ENCODE measurements at regions not wholly inside any gene's neighbourhood (a gene's known extent, or its start where the extent isn't known, plus 50 kb on each side); places are given as distances from the start of the nearest gene placed in this dataset.

DNA sequence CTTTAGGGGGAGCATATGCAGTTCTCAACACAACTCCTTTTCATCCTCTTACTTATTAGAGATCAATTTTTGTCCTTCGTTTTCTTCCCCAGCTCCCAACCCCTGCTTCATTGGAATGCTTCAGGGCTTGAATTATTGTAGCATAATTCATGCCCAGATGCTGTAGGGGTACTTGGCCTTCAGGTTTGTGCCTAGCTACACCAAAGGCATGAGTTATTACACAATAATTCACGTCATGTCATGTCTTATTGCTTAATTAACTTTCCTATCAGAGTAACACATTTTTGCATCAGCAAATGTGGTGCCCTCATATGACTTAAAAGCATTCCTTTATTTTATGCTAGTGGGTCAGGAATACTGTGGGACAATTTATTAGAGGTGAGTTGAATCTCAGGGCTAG lies 507.2 kb downstream of the NFIB start:
- TF ChIP-seq, protein P1, sequence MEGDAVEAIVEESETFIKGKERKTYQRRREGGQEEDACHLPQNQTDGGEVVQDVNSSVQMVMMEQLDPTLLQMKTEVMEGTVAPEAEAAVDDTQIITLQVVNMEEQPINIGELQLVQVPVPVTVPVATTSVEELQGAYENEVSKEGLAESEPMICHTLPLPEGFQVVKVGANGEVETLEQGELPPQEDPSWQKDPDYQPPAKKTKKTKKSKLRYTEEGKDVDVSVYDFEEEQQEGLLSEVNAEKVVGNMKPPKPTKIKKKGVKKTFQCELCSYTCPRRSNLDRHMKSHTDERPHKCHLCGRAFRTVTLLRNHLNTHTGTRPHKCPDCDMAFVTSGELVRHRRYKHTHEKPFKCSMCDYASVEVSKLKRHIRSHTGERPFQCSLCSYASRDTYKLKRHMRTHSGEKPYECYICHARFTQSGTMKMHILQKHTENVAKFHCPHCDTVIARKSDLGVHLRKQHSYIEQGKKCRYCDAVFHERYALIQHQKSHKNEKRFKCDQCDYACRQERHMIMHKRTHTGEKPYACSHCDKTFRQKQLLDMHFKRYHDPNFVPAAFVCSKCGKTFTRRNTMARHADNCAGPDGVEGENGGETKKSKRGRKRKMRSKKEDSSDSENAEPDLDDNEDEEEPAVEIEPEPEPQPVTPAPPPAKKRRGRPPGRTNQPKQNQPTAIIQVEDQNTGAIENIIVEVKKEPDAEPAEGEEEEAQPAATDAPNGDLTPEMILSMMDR (conservative IDR thresholded peaks at IDR 0.05; ENCODE audit: low read depth in 2 of 2), result no peak
- TF ChIP-seq EZH2phosphoT487 (IDR thresholded peaks at IDR 0.05; ENCODE audit: unreplicated experiment) (no peak), POLR2AphosphoS5 (IDR thresholded peaks at IDR 0.05; ENCODE audit: low read depth) (no peak), EZH2 (IDR thresholded peaks at IDR 0.05; ENCODE audit: low read depth, unreplicated experiment) (no peak), NANOG (IDR thresholded peaks at IDR 0.05; ENCODE audit: borderline replicate concordance) (no peak), JUNB (IDR thresholded peaks at IDR 0.05; ENCODE audit: unreplicated experiment) (no peak), ZNF331 (CRISPR knock-in tag; IDR thresholded peaks at IDR 0.05; ENCODE audit: low read depth) (no peak), STAT1 (IDR thresholded peaks at IDR 0.05; ENCODE audit: unreplicated experiment) (no peak), CREB1 (CRISPR knock-in tag; IDR thresholded peaks at IDR 0.05; ENCODE audit: low read depth) (no peak)
- TF ChIP-seq, protein P2, sequence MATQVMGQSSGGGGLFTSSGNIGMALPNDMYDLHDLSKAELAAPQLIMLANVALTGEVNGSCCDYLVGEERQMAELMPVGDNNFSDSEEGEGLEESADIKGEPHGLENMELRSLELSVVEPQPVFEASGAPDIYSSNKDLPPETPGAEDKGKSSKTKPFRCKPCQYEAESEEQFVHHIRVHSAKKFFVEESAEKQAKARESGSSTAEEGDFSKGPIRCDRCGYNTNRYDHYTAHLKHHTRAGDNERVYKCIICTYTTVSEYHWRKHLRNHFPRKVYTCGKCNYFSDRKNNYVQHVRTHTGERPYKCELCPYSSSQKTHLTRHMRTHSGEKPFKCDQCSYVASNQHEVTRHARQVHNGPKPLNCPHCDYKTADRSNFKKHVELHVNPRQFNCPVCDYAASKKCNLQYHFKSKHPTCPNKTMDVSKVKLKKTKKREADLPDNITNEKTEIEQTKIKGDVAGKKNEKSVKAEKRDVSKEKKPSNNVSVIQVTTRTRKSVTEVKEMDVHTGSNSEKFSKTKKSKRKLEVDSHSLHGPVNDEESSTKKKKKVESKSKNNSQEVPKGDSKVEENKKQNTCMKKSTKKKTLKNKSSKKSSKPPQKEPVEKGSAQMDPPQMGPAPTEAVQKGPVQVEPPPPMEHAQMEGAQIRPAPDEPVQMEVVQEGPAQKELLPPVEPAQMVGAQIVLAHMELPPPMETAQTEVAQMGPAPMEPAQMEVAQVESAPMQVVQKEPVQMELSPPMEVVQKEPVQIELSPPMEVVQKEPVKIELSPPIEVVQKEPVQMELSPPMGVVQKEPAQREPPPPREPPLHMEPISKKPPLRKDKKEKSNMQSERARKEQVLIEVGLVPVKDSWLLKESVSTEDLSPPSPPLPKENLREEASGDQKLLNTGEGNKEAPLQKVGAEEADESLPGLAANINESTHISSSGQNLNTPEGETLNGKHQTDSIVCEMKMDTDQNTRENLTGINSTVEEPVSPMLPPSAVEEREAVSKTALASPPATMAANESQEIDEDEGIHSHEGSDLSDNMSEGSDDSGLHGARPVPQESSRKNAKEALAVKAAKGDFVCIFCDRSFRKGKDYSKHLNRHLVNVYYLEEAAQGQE (IDR thresholded peaks at IDR 0.05; ENCODE audit: unreplicated experiment), result no peak
- TF ChIP-seq, protein P3, sequence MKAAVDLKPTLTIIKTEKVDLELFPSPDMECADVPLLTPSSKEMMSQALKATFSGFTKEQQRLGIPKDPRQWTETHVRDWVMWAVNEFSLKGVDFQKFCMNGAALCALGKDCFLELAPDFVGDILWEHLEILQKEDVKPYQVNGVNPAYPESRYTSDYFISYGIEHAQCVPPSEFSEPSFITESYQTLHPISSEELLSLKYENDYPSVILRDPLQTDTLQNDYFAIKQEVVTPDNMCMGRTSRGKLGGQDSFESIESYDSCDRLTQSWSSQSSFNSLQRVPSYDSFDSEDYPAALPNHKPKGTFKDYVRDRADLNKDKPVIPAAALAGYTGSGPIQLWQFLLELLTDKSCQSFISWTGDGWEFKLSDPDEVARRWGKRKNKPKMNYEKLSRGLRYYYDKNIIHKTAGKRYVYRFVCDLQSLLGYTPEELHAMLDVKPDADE (IDR thresholded peaks at IDR 0.05), result no peak

Measured in GM23338 (cell line).